HepG2 (cell line): ENCODE measurements at regions not wholly inside any gene's neighbourhood (a gene's known extent, or its start where the extent isn't known, plus 50 kb on each side); places are given as distances from the start of the nearest gene placed in this dataset.

ENCODE experiments used
- ATAC-seq: fragments of 200-7000 bp; cut with Tn5 transposase; 3 replicates; pipeline ENCODE4 v1.9.1; 2020; ENCODE audit warnings: mild to moderate bottlenecking, moderate library complexity
- BruUV-seq: library from RNA; stranded (reverse); fragments of 400-500 nt; replicated peaks from 2 replicates; lab custom pipeline; 2021; lab: Mats Ljungman, UMichigan
- CTCF ChIA-PET: fragments of 300-600 bp; formaldehyde crosslinking; extraction: SDS; loops from one replicate; lab custom pipeline; 2021; ENCODE audit warnings: low total read pairs, inconsistent platforms, low intra/inter-chr PET ratio; lab: Yijun Ruan, JAX
- POLR2A ChIA-PET: fragments of 350-600 bp; sonication (Branson Sonifier 250); formaldehyde crosslinking; loops from one replicate; lab custom pipeline; 2020; ENCODE audit warnings: antibody characterized with exemption, inconsistent platforms; lab: Yijun Ruan, JAX
- DNase-seq: peaks from one replicate; pipeline ENCODE4 v3.0.0-alpha.2; 2015; ENCODE audit warnings: low spot score
- FAIRE-seq: peaks from 3 replicates; lab custom pipeline; 2011; peaks lifted over from hg19 to GRCh38; lab: Jason Lieb, UNC
- H2AFZ ChIP-seq: one replicate; pipeline ENCODE4 v1.6.1; 2011; ENCODE audit warnings: low read length, inconsistent platforms
- H3K27ac ChIP-seq: fragments of 300-600 bp; 3 replicates; pipeline ENCODE4 v1.8.0; 2011; ENCODE audit warnings: mixed run types, mild to moderate bottlenecking, mixed read lengths, low read length, inconsistent platforms; ENCODE audit not compliant: insufficient read depth; ENCODE audit errors: extremely low read length
- H3K27me3 ChIP-seq, 2 experiments: fragments of 200-600 bp in 1 of 2; 2 replicates in 1 of 2; 3 replicates in 1 of 2; pipeline versions ENCODE4 v1.6.0 to v1.8.0; 2011; ENCODE audit warnings: low read length in 2 of 2, mild to moderate bottlenecking in 2 of 2, moderate library complexity in 2 of 2, inconsistent platforms in 1 of 2; ENCODE audit not compliant: insufficient read depth in 2 of 2, control insufficient read depth in 1 of 2
- H3K36me3 ChIP-seq, 2 experiments: fragments of 200-600 bp in 1 of 2; replicated peaks in 1 of 2; 2 replicates in 1 of 2; 3 replicates in 1 of 2; pipeline versions ENCODE4 v1.5.1 to v1.8.0; 2011; ENCODE audit warnings: low read length in 2 of 2, inconsistent platforms in 1 of 2; ENCODE audit not compliant: insufficient read depth in 2 of 2, control insufficient read depth in 1 of 2
- H3K4me1 ChIP-seq: 2 replicates; pipeline ENCODE4 v1.5.1; 2012; ENCODE audit warnings: low read length, inconsistent platforms; ENCODE audit not compliant: insufficient read depth
- H3K4me2 ChIP-seq: 2 replicates; pipeline ENCODE4 v1.6.0; 2011; ENCODE audit warnings: low read depth, low read length, inconsistent platforms
- H3K4me3 ChIP-seq, 3 experiments: fragments of 200-600 bp in 1 of 3; sonication (generic), shearing (Covaris generic) in 1 of 3; replicated peaks in 1 of 3; 2 replicates each; pipeline ENCODE4 v1.5.1; 2011 to 2016; ENCODE audit warnings: low read length in 3 of 3, inconsistent platforms in 2 of 3, low read depth in 2 of 3, mild to moderate bottlenecking in 2 of 3, control low read depth in 1 of 3, mixed read lengths in 1 of 3; ENCODE audit not compliant: insufficient read depth in 1 of 3
- H3K79me2 ChIP-seq: one replicate; pipeline ENCODE4 v1.6.1; 2011; ENCODE audit warnings: low read length, inconsistent platforms; ENCODE audit not compliant: insufficient read depth
- H3K9ac ChIP-seq: 2 replicates; pipeline ENCODE4 v1.6.0; 2011; ENCODE audit warnings: mild to moderate bottlenecking, low read depth, low read length, inconsistent platforms; ENCODE audit not compliant: insufficient read depth
- H3K9me3 ChIP-seq: 2 replicates; pipeline ENCODE4 v1.5.1; 2012; ENCODE audit warnings: mild to moderate bottlenecking, low read length
- H4K20me1 ChIP-seq: 2 replicates; pipeline ENCODE4 v1.6.0; 2011; ENCODE audit warnings: inconsistent platforms, mild to moderate bottlenecking, low read length, moderate library complexity; ENCODE audit not compliant: insufficient read depth
- ETV5 ChIP-seq: IDR thresholded peaks from 2 replicates; pipeline ENCODE4 v1.6.1; 2018; ENCODE audit warnings: missing biosample characterization, missing genetic modification reagents, inconsistent platforms, borderline replicate concordance
- GLI4 ChIP-seq: sonication (generic); formaldehyde crosslinking; IDR thresholded peaks from 2 replicates; pipeline ENCODE4 v1.5.1; 2020; ENCODE audit warnings: missing genetic modification reagents, mild to moderate bottlenecking, moderate library complexity, borderline replicate concordance
- MYNN ChIP-seq: sonication (generic); formaldehyde crosslinking; IDR thresholded peaks from 2 replicates; pipeline ENCODE4 v1.4.0; 2020; ENCODE audit warnings: mild to moderate bottlenecking, low read depth, missing genetic modification reagents
- NR2F6 ChIP-seq, 2 experiments: IDR thresholded peaks; 2 replicates each; pipeline ENCODE4 v1.6.1; 2016; ENCODE audit warnings: antibody characterized with exemption in 1 of 2, mild to moderate bottlenecking in 1 of 2
- RARG ChIP-seq: sonication (generic); formaldehyde crosslinking; IDR thresholded peaks from 2 replicates; pipeline ENCODE4 v1.4.0; 2020; ENCODE audit warnings: low read depth, mild to moderate bottlenecking, missing genetic modification reagents
- RXRB ChIP-seq: IDR thresholded peaks from 2 replicates; pipeline ENCODE4 v1.6.1; 2016; ENCODE audit warnings: borderline replicate concordance, missing genetic modification reagents, missing compliant biosample characterization
- SMARCE1 ChIP-seq: fragments of 450-650 bp; IDR thresholded peaks from 2 replicates; pipeline ENCODE4 v1.6.1; 2017; ENCODE audit warnings: borderline replicate concordance
- TBL1XR1 ChIP-seq: fragments of 150-350 bp; IDR thresholded peaks from 2 replicates; pipeline ENCODE4 v1.6.1; 2014; ENCODE audit warnings: borderline replicate concordance, low read length; ENCODE audit not compliant: partially characterized antibody
- TFAP4 ChIP-seq: sonication (generic); IDR thresholded peaks from 2 replicates; pipeline ENCODE4 v1.6.1; 2016; ENCODE audit warnings: low read depth, borderline replicate concordance
- ZNF207 ChIP-seq: fragments of 450-650 bp; IDR thresholded peaks from 2 replicates; pipeline ENCODE4 v1.6.1; 2016; ENCODE audit warnings: antibody characterized with exemption, borderline replicate concordance
- ZNF329 ChIP-seq: sonication (generic); formaldehyde crosslinking; IDR thresholded peaks from 2 replicates; pipeline ENCODE4 v1.9.0; 2021; ENCODE audit warnings: low read depth, mild to moderate bottlenecking, missing genetic modification reagents
- ZNF674 ChIP-seq: sonication (generic); formaldehyde crosslinking; IDR thresholded peaks from 2 replicates; pipeline ENCODE4 v1.5.0; 2020; ENCODE audit warnings: low read depth, mild to moderate bottlenecking, missing genetic modification reagents
- ZNF7 ChIP-seq: IDR thresholded peaks from 2 replicates; pipeline ENCODE4 v1.6.1; 2016; ENCODE audit warnings: missing biosample characterization, missing genetic modification reagents
- ZNF782 ChIP-seq: sonication (generic); formaldehyde crosslinking; IDR thresholded peaks from 2 replicates; pipeline ENCODE4 v1.4.0; 2020; ENCODE audit warnings: missing genetic modification reagents, mild to moderate bottlenecking, borderline replicate concordance
- ZSCAN20 ChIP-seq: sonication (generic); formaldehyde crosslinking; IDR thresholded peaks from 2 replicates; pipeline ENCODE4 v1.4.0; 2020; ENCODE audit warnings: missing genetic modification reagents, mild to moderate bottlenecking, borderline replicate concordance
- WGBS: methylation state at CpG from one replicate; pipeline ENCODE4 v1.1.6; 2017; ENCODE audit warnings: low lambda C conversion rate; 5-methylcytosine and 5-hydroxymethylcytosine counted together
- in situ Hi-C: cut with HindIII; loops from 2 replicates; pipeline ENCODE4 v1.10.0; 2017; ENCODE audit warnings: low pct_unique_long_range_greater_than_20kb; ENCODE audit not compliant: extremely low pct_ligation_motif_present
- intact Hi-C: fragments of 100-400 bp; cut with micrococcal nuclease; formaldehyde crosslinking; loops from one replicate; pipeline ENCODE4 v1.10.0; 2022; ENCODE audit not compliant: unreplicated experiment
- TF ChIP-seq, protein P1 (sequence below): IDR thresholded peaks from 2 replicates; pipeline ENCODE4 v1.6.1; 2016; ENCODE audit warnings: missing biosample characterization, missing genetic modification reagents, low read depth
- TF ChIP-seq, protein P2 (sequence below): IDR thresholded peaks from 2 replicates; pipeline ENCODE4 v1.6.1; 2016; ENCODE audit warnings: mild to moderate bottlenecking, missing biosample characterization, missing genetic modification reagents

GRCh38 chr22:19612866-19613572 lies 88.8 kb upstream of the CLDN5 start:
- H3K79me2 ChIP-seq, result no peaks in the 10 kb centered on the region
- H3K4me3 ChIP-seq, result no peak overlapping the region
- no peaks in the 10 kb centered on the region for H4K20me1 ChIP-seq
- no peak for ATAC-seq
- in situ Hi-C loops, result no loop called here
- H3K36me3 ChIP-seq, result no peaks in the 10 kb centered on the region
- H3K9ac ChIP-seq, result no peak overlapping the region
- H3K27ac ChIP-seq, result no peak overlapping the region
- CTCF ChIA-PET, result no interaction called here
- H3K9me3 ChIP-seq, result no peaks in the 10 kb centered on the region
- peaks cover 4 to 54% of the 10 kb centered on the region in 2 experiments; a peak in 4 of 5 replicates for H3K27me3 ChIP-seq
- no peak overlapping the region for H3K4me2 ChIP-seq
- WGBS, result 7% methylated on average over 16 of the region's 16 CpGs
- TF ChIP-seq RXRB (CRISPR knock-in tag), result no peak
- TF ChIP-seq SMARCE1, result no peak
- TF ChIP-seq ZNF7, result no peak
- TF ChIP-seq NR2F6 (IDR thresholded peaks at IDR 0.05), result no peak
- no peak for TF ChIP-seq NR2F6 (CRISPR knock-in tag; IDR thresholded peaks at IDR 0.05)
- no peak for TF ChIP-seq ETV5 (CRISPR knock-in tag)
- TF ChIP-seq TBL1XR1, result no peak
- TF ChIP-seq ZNF782, result no peak
- no peak for TF ChIP-seq ZSCAN20 (CRISPR knock-in tag)
- TF ChIP-seq, all 625 proteins: peak for 0
- POLR2A ChIA-PET, result no interaction called here
- intact Hi-C loops, result no loop called here
- Histone ChIP-seq H2AFZ (no peak overlapping the region), H3K4me1 (0 out of 2 replicates have a peak, but pooled peaks cover 5% of the 10 kb centered on the region)
- FAIRE-seq (no peak), DNase-seq (no peak)
- no TSS peak for BruUV-seq

DNA sequence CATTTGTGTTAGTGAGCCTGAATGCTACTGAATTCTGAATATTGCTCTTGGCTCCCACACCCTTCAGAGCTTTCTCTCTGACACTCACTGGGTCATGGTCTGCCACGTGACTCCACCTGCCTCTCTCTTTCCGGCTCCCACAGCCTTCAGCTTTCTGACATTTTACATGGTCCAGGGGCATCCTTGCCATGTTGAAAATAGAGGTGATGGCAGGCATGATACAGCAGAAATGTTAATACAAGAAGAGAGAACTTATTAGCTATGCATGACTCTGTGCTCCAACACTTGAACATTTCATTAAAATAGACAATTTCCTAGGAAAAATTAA lies 90.3 kb upstream of the CLDN5 start:
- Histone ChIP-seq H3K27ac (no peak overlapping the region), H3K4me2 (no peak overlapping the region), H3K9me3 (no peaks in the 10 kb centered on the region), H3K4me1 (0 out of 2 replicates have a peak, but pooled peaks cover 5% of the 10 kb centered on the region), H3K27me3 (peaks cover 4 to 55% of the 10 kb centered on the region in 2 experiments; a peak in 4 of 5 replicates), H3K4me3 (no peak overlapping the region), H4K20me1 (no peaks in the 10 kb centered on the region), H3K9ac (no peak overlapping the region), H2AFZ (no peak overlapping the region), H3K79me2 (no peaks in the 10 kb centered on the region), H3K36me3 (no peaks in the 10 kb centered on the region)
- no TSS peak for BruUV-seq
- ATAC-seq, result no peak
- WGBS, result 5% methylated on average over 2 of the region's 2 CpGs
- CTCF ChIA-PET, result no interaction called here
- POLR2A ChIA-PET, result no interaction called here
- DNase-seq, result no peak
- FAIRE-seq, result no peak
- in situ Hi-C loops (no loop called here), intact Hi-C loops (no loop called here)
- TF ChIP-seq, protein P1, sequence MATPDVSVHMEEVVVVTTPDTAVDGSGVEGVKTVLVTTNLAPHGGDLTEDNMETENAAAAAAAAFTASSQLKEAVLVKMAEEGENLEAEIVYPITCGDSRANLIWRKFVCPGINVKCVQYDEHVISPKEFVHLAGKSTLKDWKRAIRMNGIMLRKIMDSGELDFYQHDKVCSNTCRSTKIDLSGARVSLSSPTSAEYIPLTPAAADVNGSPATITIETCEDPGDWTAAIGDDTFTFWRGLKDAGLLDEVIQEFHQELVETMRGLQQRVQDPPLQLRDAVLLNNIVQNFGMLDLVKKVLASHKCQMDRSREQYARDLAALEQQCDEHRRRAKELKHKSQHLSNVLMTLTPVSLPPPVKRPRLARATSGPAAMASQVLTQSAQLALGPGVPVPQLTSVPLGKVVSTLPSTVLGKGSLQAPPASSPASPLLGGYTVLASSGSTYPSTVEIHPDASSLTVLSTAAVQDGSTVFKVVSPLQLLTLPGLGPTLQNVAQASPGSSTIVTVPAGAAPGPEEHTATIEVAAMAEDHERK (CRISPR knock-in tag), result no peak
- no peak for TF ChIP-seq GLI4 (CRISPR knock-in tag)
- TF ChIP-seq RARG, result no peak
- TF ChIP-seq, protein P2, sequence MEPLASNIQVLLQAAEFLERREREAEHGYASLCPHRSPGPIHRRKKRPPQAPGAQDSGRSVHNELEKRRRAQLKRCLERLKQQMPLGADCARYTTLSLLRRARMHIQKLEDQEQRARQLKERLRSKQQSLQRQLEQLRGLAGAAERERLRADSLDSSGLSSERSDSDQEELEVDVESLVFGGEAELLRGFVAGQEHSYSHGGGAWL, result no peak
- no peak for TF ChIP-seq ZNF329 (CRISPR knock-in tag)
- TF ChIP-seq ZNF207, result no peak
- no peak for TF ChIP-seq MYNN (CRISPR knock-in tag)
- no peak for TF ChIP-seq TFAP4
- TF ChIP-seq ZNF674 (CRISPR knock-in tag), result no peak
